ENCODE measurements at regions not wholly inside any gene's neighbourhood (a gene's known extent, or its start where the extent isn't known, plus 50 kb on each side); places are given as distances from the start of the nearest gene placed in this dataset.

DNA sequence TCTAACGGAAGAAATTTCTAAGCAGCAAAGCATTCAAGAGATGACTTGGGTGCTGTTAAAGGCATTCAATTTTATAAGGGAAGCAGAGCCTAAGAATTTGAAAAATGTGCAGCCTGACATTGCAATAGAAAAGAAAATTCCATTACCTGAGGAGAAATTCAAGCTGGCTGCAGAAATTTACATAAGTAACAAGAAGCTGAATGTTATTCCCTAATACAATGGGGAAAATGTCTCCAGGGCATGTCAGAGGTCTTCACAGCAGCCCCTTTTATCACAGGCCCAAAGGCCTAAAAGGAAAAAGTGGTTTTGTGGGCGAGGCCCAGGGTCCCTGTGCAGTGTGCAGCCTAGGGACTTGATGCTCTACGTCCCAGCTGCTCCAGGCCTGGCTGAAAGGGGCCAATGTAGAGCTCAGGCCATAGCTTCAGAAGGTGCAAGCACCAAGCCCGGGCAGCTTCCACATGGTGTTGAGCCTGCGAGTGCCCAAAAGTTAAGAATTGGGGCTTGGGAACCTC is 306.7 kb downstream of the RDH14 start:
- DNase-seq (ENCODE audit: low spot score): no peak

DNA sequence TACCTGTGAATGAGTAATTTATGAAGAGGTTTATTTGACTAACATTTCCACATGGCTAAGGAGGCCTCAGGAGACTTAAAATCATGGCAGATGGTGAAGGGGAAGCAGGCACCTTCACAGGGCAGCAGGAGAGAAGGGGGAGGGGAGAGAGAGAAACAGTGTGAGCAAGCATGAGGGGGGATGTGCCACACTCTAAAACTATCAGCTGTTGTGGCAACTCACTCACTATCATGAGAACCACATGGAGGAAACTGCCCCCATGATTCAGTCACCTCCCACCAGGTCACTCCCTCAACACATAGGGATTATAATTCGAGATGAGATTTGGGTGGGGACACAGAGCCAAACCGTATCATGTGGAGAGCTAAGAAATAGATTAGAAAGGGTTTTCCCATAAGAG is 309.0 kb downstream of the RDH14 start:
- no peak for DNase-seq (ENCODE audit: low spot score)

- no peak for DNase-seq (ENCODE audit: low spot score)
These were observed 313.0 kb downstream of the RDH14 start for GRCh38 chr2:18247282-18248110.

DNA sequence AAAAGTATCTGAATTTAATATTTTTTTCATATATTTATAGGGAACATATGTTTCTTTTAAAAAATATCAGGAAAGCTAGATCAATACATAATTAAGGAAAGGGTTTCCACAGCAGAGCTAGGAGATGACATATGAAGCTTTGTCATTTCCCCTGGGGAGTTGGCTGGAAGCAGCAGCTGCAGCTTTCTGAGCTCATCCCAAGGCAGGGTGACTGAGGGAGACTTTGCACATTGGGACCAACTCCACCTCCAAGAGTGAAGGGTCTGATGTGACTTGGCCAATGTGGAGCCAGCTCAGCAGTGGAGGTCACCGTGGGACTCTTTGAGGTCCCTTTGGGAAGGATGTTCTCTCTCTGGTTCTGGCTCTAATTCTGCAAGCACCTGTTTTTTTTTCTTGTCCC is 315.1 kb downstream of the RDH14 start:
- no peak for DNase-seq (ENCODE audit: low spot score)

DNA sequence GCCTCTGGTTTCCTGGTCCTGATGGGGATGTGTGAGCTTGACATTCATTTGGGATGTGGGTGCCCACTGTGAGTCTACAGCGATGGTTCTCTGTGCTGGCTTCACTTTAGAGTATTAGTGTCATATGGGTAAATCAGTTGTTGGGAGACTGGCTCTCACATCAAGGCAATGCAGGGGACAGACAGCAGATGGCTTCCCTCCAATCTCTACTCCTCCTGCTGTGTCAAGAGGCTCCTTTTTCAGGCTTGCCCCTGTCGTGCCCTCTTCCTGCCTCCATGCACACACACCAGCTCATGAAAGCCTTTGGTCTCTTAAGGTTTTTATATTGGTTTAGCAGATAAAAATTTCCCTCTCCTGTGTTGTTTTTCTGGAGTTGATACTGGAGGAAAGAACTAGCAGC is 315.6 kb downstream of the RDH14 start:
- no peak for DNase-seq (ENCODE audit: low spot score)

DNA sequence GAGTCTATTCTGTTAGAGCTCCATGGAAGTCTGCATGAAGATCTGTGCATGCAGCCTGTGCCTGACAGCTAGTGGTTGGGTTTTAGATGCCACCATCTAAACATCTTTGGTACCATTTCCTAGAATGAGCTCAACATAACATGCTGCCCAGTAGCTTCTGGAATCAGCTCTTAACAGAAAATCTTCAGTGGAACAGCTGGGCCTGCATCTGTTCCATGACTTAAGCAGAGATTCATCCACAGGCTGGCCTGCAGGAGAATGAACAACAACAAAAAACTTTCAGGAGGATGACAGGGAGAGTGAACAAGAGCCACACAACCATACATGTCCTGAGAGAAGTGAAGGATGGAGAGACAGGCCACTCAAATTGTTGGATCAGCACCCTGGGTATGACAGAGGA is 316.6 kb downstream of the RDH14 start:
- no peak for DNase-seq (ENCODE audit: low spot score)

- no peak for DNase-seq (ENCODE audit: low spot score)
These were observed 317.7 kb downstream of the RDH14 start for GRCh38 chr2:18242716-18243115.

- no peak for DNase-seq (ENCODE audit: low spot score)
These were observed 322.2 kb downstream of the RDH14 start for GRCh38 chr2:18238209-18238608.

GRCh38 chr2:18237298-18237697 is 323.2 kb downstream of the RDH14 start:
- no peak for DNase-seq (ENCODE audit: low spot score)

GRCh38 chr2:18232731-18233438 is 327.6 kb downstream of the RDH14 start:
- no peak for DNase-seq (ENCODE audit: low spot score)

- DNase-seq (ENCODE audit: low spot score): no peak
These were observed 329.8 kb downstream of the RDH14 start for GRCh38 chr2:18230668-18231067.

DNA sequence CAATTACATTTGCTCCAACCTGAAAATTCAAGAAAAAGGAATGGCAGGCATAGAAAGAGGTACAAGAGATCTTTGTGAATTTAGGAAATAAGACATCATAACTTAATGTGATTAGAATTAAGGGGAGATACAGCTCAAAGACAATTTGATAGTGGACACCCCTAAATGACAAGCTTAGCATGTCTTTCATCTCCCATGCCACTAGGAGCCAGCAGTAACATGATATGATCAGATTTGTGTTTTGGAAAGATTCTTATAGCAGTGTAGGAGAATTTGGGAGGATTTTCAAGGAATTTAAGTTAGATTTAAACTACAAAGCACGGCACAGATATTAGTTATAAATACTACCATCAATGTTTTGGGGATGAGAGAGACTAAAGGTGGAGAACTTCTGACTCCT is 340.8 kb downstream of the RDH14 start:
- no peak for DNase-seq (ENCODE audit: low spot score)

DNA sequence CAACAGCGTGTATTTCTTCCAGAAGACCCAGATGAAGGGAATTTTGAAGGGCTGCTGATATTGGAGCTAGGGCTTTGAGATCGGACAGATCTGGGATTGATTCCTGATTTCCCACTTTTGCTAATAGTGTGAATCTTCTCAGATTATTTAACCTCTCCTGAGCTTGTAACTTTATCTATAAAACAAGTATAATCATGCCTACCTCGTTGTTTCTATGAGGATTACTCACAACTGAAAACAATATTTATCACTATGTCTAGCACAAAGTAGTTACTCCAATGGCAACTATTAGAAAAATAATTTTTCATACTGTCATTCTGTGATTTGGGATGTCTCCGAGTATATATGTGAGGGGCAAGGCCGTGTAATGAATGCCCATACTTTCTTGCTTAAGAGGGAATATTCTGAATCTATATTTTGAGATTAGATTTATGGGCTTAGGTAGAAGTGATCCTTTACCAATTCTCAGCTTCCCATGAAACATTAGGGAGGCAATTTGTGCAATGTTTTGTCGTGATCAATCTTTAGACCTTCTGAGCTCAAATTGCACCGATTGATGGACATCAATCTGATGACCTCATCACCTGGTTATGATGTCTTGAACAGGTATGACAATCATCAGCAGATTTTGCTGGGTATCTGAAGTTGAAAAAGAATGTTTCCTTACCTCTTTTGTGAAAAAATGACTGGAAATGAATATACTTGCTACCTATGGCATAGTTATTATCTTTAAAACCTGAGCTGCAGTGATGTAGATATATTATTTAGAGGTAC is 339.9 kb downstream of the KCNS3 start:
- no peak for DNase-seq (ENCODE audit: low spot score)

- DNase-seq (ENCODE audit: low spot score): no peak
These were observed 336.5 kb downstream of the KCNS3 start for GRCh38 chr2:18214936-18215335.

DNA sequence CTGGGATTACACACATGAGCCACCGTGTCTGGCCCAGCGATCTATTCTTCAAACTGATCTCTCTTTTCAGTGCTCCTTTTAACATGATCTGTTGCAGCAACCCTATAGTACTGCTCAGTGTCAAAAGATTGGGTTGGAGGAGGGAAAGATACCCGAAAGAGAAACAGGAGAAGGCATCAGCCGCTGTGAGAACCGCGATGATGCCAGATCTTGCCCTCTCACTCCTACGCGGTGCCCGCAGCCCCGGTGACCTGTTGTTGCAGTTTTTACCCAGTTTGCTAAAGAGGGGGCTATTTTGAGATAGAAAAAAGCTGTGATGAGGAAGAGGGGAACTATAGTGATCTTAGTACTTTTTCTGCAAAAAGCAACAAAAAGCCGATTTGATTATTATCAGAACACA is 335.5 kb downstream of the KCNS3 start:
- DNase-seq (ENCODE audit: low spot score): no peak

DNA sequence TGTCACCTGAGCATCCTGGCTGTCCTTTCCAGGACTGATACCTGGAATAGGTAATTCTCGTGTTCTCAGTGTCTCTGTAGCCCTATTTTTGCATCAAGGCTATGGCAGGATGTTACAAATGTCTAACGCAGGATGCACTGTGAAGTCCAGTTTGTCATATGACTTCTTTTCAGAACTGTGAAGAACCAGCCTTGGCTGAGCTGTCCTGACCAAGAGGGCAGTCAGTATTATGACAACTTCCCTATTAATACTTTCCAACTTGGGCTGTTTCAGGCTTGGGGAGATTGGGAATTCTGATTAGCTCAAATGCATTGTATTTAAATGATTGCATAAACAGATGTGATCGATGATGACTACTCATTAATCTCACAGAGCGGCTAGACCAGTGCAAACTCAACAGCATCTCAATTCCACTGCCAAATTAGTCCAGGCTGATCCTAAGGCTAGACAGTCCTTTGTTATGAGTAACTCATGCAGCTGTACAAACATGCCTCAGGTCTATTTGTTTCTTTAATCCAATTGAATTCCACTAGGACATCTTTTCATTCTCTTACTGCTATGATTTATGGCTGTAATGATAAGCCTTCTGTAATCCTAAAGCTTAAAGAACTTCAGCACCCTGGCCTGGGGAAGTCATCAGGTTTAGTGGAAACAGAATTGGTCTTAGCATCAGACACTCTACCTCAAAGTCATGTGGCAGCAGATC is 331.6 kb downstream of the KCNS3 start:
- DNase-seq (ENCODE audit: low spot score): no peak

- no peak for DNase-seq (ENCODE audit: low spot score)
These were observed 330.5 kb downstream of the KCNS3 start for GRCh38 chr2:18208956-18209355.

GRCh38 chr2:18200771-18201170 is 322.3 kb downstream of the KCNS3 start:
- DNase-seq (ENCODE audit: low spot score): no peak

- no peak for DNase-seq (ENCODE audit: low spot score)
These were observed 320.2 kb downstream of the KCNS3 start for GRCh38 chr2:18198677-18199076.

- no peak for DNase-seq (ENCODE audit: low spot score)
These were observed 315.7 kb downstream of the KCNS3 start for GRCh38 chr2:18194161-18194560.

DNA sequence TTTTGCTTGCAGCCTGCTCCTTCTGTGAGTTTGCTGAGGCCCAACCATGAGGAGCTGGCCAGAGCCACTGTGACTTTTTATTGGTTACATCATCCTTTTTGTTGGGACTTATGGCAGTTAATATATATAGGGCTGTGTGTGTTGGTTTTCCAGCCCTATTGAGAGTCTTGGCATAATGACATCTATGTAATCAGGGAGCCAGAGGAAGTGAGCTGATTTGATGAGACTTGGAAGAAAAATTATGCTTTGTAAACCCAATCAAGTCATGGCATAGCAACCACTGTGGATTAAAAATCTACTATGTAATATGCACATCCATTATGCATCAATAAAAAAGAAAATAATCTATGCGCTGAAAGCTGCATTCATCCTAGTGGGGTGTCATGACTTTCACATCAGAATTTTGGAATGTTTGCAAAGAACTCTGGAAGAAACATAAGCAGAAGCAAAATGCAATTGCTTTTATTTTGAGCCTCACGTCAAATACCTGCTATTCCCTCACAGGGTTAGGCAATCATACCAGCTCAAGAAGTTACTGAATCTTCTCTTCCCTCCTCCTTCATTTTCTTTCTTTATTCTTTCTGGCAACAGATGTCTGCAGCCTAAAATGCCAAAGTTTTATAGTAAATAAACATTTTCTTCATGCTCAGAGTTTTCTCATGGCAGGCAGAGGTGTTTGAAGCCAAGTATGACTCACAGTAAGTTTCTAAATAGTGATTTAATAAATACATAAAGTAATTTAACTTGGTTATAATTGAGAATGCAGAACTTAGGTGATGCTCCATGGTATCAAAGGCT is 308.5 kb downstream of the KCNS3 start:
- DNase-seq (ENCODE audit: low spot score): no peak
